HG02623 (cell line): ENCODE measurements at regions not wholly inside any gene's neighbourhood (a gene's known extent, or its start where the extent isn't known, plus 50 kb on each side); places are given as distances from the start of the nearest gene placed in this dataset.
"Not testable (repeated sequence)": the region's sequence is repeated elsewhere in the genome, so short reads cannot be mapped to it uniquely, and the experiment has no call there.

Experiments
- ATAC-seq: cut with Tn5 transposase; IDR thresholded peaks from one replicate; pipeline ENCODE4 v1.9.1; 2021; ENCODE audit warnings: moderate library complexity; ENCODE audit not compliant: unreplicated experiment

- ATAC-seq = not testable (repeated sequence)
Measured at GRCh38 chr14:22175278-22175558, 413.8 kb downstream of the DAD1 start.

- no peak for ATAC-seq
Measured at GRCh38 chr14:22174412-22175277, 414.4 kb downstream of the DAD1 start.

GRCh38 chr14:22168092-22168955 is 420.7 kb downstream of the DAD1 start:
- no peak for ATAC-seq

- ATAC-seq = no peak
Measured at GRCh38 chr14:22164616-22165015, 424.4 kb downstream of the DAD1 start.

GRCh38 chr14:22163051-22163450 is 426.0 kb downstream of the DAD1 start:
- ATAC-seq = no peak

GRCh38 chr14:22159957-22160356 is 429.1 kb downstream of the DAD1 start:
- ATAC-seq = no peak

GRCh38 chr14:22159099-22159498 is 429.9 kb downstream of the DAD1 start:
- ATAC-seq = no peak

GRCh38 chr14:22158560-22158959 is 430.5 kb downstream of the DAD1 start:
- ATAC-seq = no peak

GRCh38 chr14:22155571-22155970 is 433.5 kb downstream of the DAD1 start:
- no peak for ATAC-seq

GRCh38 chr14:22152903-22153302 is 436.1 kb downstream of the DAD1 start:
- no peak for ATAC-seq

- no peak for ATAC-seq
Measured at GRCh38 chr14:22152161-22152870, 436.7 kb downstream of the DAD1 start.

- no peak for ATAC-seq
Measured at GRCh38 chr14:22151121-22151520, 437.9 kb downstream of the DAD1 start.

- ATAC-seq = no peak
Measured at GRCh38 chr14:22149058-22149457, 440.0 kb downstream of the DAD1 start.

GRCh38 chr14:22147716-22148115 is 441.3 kb downstream of the DAD1 start:
- no peak for ATAC-seq

GRCh38 chr14:22143363-22143762 is 445.7 kb downstream of the DAD1 start:
- no peak for ATAC-seq

GRCh38 chr14:22140633-22141032 is 448.4 kb downstream of the DAD1 start:
- no peak for ATAC-seq

GRCh38 chr14:22131749-22132476 is 457.1 kb downstream of the DAD1 start:
- ATAC-seq = no peak

- ATAC-seq = no peak
Measured at GRCh38 chr14:22124073-22124613, 450.5 kb upstream of the OR4E1 start.

GRCh38 chr14:22122829-22123560 is 449.4 kb upstream of the OR4E1 start:
- ATAC-seq = no peak
